Brain microvascular endothelial cell (primary cell): ENCODE measurements at regions not wholly inside any gene's neighbourhood (a gene's known extent, or its start where the extent isn't known, plus 50 kb on each side); places are given as distances from the start of the nearest gene placed in this dataset.
A peak's percentile ranks its signal among the peaks of the same experiment; 100 is the strongest.

Experiments
- DNase-seq: peaks from one replicate; pipeline ENCODE4 v3.0.0-alpha.2; 2020
- H3K27ac ChIP-seq: fragments of 250-450 bp; sonication (Bioruptor Pico); 2 replicates; pipeline ENCODE4 v1.5.1; 2020; ENCODE audit warnings: mild to moderate bottlenecking, moderate library complexity
- H3K27me3 ChIP-seq: fragments of 250-450 bp; sonication (Bioruptor Pico); replicated peaks from 2 replicates; pipeline ENCODE4 v1.5.1; 2020; ENCODE audit warnings: mild to moderate bottlenecking
- H3K36me3 ChIP-seq: fragments of 250-450 bp; sonication (Bioruptor Pico); replicated peaks from 2 replicates; pipeline ENCODE4 v1.5.1; 2020; ENCODE audit warnings: mild to moderate bottlenecking
- H3K4me3 ChIP-seq: 2 replicates; pipeline ENCODE4 v1.5.1; 2011; ENCODE audit warnings: low read depth, mild to moderate bottlenecking, control low read depth, low read length, moderate library complexity
- CTCF ChIP-seq: IDR thresholded peaks from 2 replicates; pipeline ENCODE4 v1.5.1; 2011; ENCODE audit warnings: low read depth, mild to moderate bottlenecking, moderate library complexity, low read length, control low read depth, inconsistent platforms; ENCODE audit errors: missing control alignments
- in situ Hi-C: cut with HindIII; loops from 2 replicates; pipeline ENCODE4 v1.10.0; 2017; ENCODE audit warnings: low sequenced_read_pairs, low pct_ligation_motif_present

- no peak for DNase-seq
- H3K27me3 ChIP-seq: no peaks in the 10 kb centered on the region
- H3K4me3 ChIP-seq: no peak overlapping the region
Measured at GRCh38 chr5:97266576-97266975, 83.5 kb upstream of the RIOK2 start.

GRCh38 chr5:97267767-97268166 is 84.7 kb upstream of the RIOK2 start:
- no peaks in the 10 kb centered on the region for H3K27me3 ChIP-seq
- H3K27ac ChIP-seq: no peak overlapping the region
- in situ Hi-C loops: no loop called here
- no peaks in the 10 kb centered on the region for H3K36me3 ChIP-seq
- no peak for TF ChIP-seq CTCF
- no peak for DNase-seq
- H3K4me3 ChIP-seq: no peak overlapping the region

More at GRCh38 chr5:97266576-97266975, 83.5 kb upstream of the RIOK2 start:
- in situ Hi-C loops: no loop called here
- H3K27ac ChIP-seq: no peak overlapping the region
- H3K36me3 ChIP-seq: no peaks in the 10 kb centered on the region
- TF ChIP-seq CTCF: no peak

GRCh38 chr5:97276474-97277120 is 93.5 kb upstream of the RIOK2 start:
- no peak for DNase-seq
- Histone ChIP-seq H3K27ac (no peak overlapping the region), H3K36me3 (no peaks in the 10 kb centered on the region), H3K4me3 (no peak overlapping the region), H3K27me3 (no peaks in the 10 kb centered on the region)
- in situ Hi-C loops: no loop called here
- no peak for TF ChIP-seq CTCF

- TF ChIP-seq CTCF: no peak
- in situ Hi-C loops: no loop called here
- no peak overlapping the region for H3K27ac ChIP-seq
- no peaks in the 10 kb centered on the region for H3K27me3 ChIP-seq
- no peak for DNase-seq
- no peak overlapping the region for H3K4me3 ChIP-seq
- H3K36me3 ChIP-seq: no peaks in the 10 kb centered on the region
Measured at GRCh38 chr5:97281257-97281656, 98.2 kb upstream of the RIOK2 start.

GRCh38 chr5:97297063-97297703 is 114.1 kb upstream of the RIOK2 start:
- H3K27me3 ChIP-seq: no peaks in the 10 kb centered on the region
- peak; percentile 60 for TF ChIP-seq CTCF
- DNase-seq: peak; percentile 52
- no peaks in the 10 kb centered on the region for H3K36me3 ChIP-seq
- in situ Hi-C loops: no loop called here
- H3K4me3 ChIP-seq: no peak overlapping the region
- H3K27ac ChIP-seq: no peak overlapping the region
